OCI-LY1 (cell line): ENCODE measurements at regions not wholly inside any gene's neighbourhood (a gene's known extent, or its start where the extent isn't known, plus 50 kb on each side); places are given as distances from the start of the nearest gene placed in this dataset.

ENCODE experiments used
- EZH2 ChIP-seq: fragments of 200-600 bp; sonication (generic), shearing (Covaris generic); IDR thresholded peaks from 2 replicates; pipeline ENCODE4 v1.8.0; 2017; ENCODE audit warnings: borderline replicate concordance, mixed run types, mild to moderate bottlenecking, antibody characterized with exemption, low read length, moderate library complexity, mixed read lengths
- TF ChIP-seq, protein P1 (sequence below): fragments of 200-600 bp; sonication (generic), shearing (Covaris generic); IDR thresholded peaks from 2 replicates; pipeline ENCODE4 v1.5.1; 2017; ENCODE audit warnings: mild to moderate bottlenecking, antibody characterized with exemption, low read length, moderate library complexity, mixed read lengths

DNA sequence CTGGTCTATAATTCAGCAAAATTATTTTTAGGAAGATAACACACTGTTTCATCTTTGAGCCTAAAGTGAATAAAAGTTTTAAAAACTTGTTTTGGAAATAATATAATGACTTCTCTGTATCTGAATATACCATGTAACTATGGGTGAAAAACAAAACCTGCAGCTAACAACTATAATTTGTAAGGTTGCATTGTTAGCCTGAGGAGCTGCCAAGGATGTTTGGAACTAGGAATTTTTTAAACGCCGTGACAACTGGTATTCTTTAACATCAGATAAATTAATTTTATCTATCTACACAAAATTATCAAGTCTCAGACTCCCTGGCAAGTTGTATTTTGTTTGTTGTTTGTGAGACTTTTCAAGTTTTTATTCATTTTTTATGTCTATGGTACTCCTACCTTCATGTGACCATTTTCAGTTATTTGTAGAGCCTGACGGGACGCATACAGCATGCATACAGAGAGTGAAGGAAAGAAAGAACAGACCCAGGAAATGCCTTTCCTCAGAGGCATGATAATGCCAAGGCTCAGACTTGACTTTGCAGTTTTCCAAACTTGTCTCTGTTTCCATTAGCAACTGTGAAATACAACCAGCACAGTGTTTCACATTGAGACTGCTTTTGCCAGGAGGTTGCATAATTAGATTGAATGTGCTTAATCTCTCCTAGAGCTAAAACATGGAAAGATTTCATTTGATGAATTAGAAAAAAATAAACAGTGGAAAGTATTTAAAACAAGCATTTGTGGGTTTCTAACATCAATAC lies 60.8 kb upstream of the ARHGEF26 start:
- TF ChIP-seq EZH2, result no peak
- TF ChIP-seq, protein P1, sequence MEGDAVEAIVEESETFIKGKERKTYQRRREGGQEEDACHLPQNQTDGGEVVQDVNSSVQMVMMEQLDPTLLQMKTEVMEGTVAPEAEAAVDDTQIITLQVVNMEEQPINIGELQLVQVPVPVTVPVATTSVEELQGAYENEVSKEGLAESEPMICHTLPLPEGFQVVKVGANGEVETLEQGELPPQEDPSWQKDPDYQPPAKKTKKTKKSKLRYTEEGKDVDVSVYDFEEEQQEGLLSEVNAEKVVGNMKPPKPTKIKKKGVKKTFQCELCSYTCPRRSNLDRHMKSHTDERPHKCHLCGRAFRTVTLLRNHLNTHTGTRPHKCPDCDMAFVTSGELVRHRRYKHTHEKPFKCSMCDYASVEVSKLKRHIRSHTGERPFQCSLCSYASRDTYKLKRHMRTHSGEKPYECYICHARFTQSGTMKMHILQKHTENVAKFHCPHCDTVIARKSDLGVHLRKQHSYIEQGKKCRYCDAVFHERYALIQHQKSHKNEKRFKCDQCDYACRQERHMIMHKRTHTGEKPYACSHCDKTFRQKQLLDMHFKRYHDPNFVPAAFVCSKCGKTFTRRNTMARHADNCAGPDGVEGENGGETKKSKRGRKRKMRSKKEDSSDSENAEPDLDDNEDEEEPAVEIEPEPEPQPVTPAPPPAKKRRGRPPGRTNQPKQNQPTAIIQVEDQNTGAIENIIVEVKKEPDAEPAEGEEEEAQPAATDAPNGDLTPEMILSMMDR, result no peak
